Neural cell (in vitro differentiated cells): ENCODE measurements at regions not wholly inside any gene's neighbourhood (a gene's known extent, or its start where the extent isn't known, plus 50 kb on each side); places are given as distances from the start of the nearest gene placed in this dataset.

Experiments
- CTCF ChIP-seq: fragments of 450-650 bp; IDR thresholded peaks from 2 replicates; pipeline ENCODE4 v1.5.1; 2014; ENCODE audit warnings: antibody characterized with exemption, mild to moderate bottlenecking, moderate library complexity; ENCODE audit not compliant: poor library complexity, severe bottlenecking
- EZH2 ChIP-seq: fragments of 200-600, 300-800 bp; shearing (Covaris generic), sonication (generic); IDR thresholded peaks from 2 replicates; pipeline ENCODE4 v1.6.1; 2014; ENCODE audit warnings: antibody characterized with exemption, low read length, borderline replicate concordance, mild to moderate bottlenecking; ENCODE audit not compliant: insufficient read depth, poor library complexity, severe bottlenecking
- POLR2AphosphoS5 ChIP-seq: IDR thresholded peaks from 2 replicates; pipeline ENCODE4 v1.6.1; 2012
- TAF1 ChIP-seq: IDR thresholded peaks from 2 replicates; pipeline ENCODE4 v1.6.1; 2012; ENCODE audit warnings: low read depth

- TF ChIP-seq CTCF (no peak), EZH2 (no peak), POLR2AphosphoS5 (no peak), TAF1 (no peak)
Measured at GRCh38 chr3:174441588-174442301, 417.4 kb upstream of the NAALADL2 start.
